GM18502 (cell line): ENCODE measurements at regions not wholly inside any gene's neighbourhood (a gene's known extent, or its start where the extent isn't known, plus 50 kb on each side); places are given as distances from the start of the nearest gene placed in this dataset.

Experiments
- ATAC-seq: cut with Tn5 transposase; IDR thresholded peaks from one replicate; pipeline ENCODE4 v1.9.1; 2021; ENCODE audit warnings: mild to moderate bottlenecking; ENCODE audit not compliant: unreplicated experiment, poor library complexity

DNA sequence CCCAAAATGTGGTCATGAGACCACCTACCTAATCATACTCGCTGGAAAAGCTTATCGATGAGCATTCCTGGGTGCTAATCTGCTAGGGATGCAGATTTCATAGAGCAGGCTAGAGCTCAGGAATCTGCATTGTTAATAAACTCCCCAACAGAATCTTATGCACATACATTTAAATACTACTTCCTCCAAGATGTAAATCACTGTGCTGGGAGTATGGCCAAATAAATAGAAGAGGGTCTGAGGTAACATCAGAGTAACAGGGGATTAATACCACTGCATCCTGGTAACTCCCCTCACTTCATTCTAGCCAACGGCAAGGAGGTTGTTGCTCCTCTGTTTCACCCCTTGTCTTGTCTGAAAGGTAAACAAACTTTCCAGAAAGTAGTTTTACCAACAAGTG, 118.3 kb upstream of the SEMA6D start:
- ATAC-seq, result no peak

GRCh38 chr15:47599806-47600205, 117.5 kb upstream of the SEMA6D start:
- ATAC-seq, result no peak

DNA sequence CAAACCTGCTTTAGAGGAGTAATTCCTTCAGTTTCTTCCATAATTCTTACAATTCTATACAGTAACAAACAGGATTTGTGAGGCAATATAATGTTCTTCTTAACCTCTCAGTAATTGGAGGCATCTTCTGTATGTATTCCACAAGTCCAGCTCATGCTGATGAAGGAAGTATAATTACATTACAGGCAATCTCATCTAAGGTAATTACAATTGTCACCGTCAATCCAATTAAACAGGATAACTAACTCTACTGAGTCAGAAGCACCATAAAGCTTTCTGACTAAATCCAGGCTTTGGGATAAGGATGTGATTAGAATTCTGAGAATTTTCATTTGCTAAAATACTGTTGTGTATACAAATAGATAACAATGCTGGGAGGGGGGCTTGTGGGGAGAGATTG, 115.2 kb upstream of the SEMA6D start:
- ATAC-seq, result no peak

DNA sequence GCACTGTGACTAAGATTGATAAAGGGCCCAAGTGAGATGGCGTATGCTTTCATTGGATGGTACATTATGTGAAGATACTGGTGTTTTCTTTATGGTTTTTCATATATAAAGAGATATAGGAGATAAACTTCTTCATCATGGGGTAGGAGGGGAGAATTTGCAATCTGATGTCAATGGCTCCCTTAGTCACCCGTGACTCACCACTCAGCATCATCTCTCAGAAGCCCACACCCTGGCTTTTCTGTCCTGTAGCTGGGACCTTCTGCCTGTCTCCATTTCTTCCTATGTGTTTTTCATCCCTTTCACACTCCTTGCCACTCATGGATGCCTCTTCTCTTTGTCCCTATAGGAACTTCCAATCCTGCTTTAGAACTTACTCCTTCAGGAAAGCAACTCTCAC, 114.3 kb upstream of the SEMA6D start:
- ATAC-seq, result no peak

DNA sequence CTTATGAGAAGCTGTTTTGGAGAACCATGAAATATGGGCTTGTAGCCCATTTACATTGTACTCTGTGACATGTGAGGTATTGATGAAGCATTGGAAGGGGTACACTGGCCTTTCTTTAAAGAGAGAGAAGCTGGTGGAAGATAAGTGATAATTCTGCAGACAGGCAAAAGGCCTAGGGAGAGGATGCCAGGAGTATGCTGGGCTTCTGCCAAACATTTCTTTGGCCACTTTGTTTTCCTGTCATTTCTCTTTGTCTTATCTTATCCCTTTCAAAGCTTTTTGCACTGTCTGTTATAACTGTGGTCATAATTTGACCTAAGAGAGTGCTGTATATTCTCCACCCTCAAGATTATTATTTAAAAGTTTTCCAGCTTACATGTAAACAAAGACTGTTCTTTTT, 109.6 kb upstream of the SEMA6D start:
- ATAC-seq, result no peak

DNA sequence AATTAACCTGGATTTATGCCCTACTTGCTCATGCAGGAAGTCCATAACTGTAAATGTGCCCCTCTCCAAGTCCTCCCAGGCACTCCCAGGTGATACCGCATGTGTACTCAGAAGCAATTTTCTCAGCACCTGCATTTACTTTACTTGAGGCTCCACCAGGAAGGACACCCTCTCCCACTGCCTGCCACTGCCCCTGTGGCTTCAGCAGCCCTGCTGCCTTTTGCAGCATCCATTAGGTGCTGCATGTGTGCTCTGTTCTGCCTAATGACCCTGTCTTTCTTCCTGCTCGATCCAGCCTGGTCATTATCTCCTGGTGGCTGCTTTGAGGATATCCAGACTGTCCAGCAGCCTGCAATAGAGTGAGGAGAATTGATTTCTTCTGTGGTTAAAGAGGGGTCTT, 107.6 kb upstream of the SEMA6D start:
- no peak for ATAC-seq

- no peak for ATAC-seq
Observed at GRCh38 chr15:47610736-47611135, 106.6 kb upstream of the SEMA6D start.

GRCh38 chr15:47614360-47615011, 102.8 kb upstream of the SEMA6D start:
- ATAC-seq, result no peak

- no peak for ATAC-seq
Observed at GRCh38 chr15:47616876-47617275, 100.4 kb upstream of the SEMA6D start.

- no peak for ATAC-seq
Observed at GRCh38 chr15:47618241-47618640, 99.1 kb upstream of the SEMA6D start.

DNA sequence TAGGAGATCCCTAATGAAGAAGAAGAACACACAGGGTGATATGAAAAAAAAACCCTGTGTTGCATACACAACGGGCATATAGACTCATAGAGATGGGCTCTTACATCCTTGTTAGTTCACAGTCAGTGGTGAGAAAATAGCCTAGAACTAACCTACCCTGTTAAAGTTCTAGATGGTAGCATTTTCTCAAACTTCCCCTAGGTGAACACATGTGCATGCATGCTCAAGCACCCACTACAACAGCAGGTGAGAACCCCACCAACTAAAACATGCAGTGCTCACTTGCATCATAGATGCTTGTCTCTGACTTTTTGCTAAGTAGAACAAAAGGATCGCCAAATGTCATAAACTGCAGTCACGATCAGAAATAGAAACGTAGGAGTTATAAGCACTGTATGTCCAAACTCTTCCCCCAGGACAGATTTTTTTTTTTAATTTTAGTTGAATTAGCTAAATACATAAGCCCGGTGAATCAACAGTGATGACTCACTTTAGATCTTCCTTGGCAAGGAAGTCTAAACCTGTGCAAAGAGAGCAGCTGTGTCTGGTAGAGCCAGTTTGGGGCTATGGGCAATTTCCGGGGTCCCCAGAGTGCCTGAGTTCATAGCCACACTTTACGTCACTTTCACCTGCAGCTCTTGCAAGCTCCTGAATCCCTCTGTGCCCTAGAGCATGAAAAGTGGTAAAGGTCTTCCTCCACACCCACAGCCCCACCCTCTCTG, 96.2 kb upstream of the SEMA6D start:
- ATAC-seq, result no peak

GRCh38 chr15:47622055-47622454, 95.2 kb upstream of the SEMA6D start:
- ATAC-seq, result no peak

- no peak for ATAC-seq
Observed at GRCh38 chr15:47624503-47624902, 92.8 kb upstream of the SEMA6D start.

DNA sequence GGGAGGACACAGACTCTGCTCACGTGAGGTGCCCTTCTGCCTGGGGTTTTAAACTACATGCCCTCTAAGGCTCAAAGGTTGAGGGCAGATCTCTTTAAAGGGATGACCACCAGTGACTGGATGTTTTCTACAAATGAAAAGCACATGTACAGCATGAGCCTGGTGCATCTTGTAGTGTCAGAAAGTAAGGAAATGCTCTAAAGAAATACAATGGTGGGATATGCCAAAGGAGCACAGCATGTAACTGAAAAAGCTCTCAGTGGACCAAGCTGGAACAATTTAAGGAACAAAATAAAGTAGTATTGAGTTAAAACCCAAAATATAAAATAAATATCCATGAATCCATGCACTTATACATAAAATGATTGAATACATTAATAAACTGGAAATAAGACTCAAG, 78.3 kb upstream of the SEMA6D start:
- no peak for ATAC-seq

- no peak for ATAC-seq
Observed at GRCh38 chr15:47640079-47640478, 77.2 kb upstream of the SEMA6D start.

- ATAC-seq, result no peak
Observed at GRCh38 chr15:47640901-47641300, 76.4 kb upstream of the SEMA6D start.

GRCh38 chr15:47644722-47645121, 72.6 kb upstream of the SEMA6D start:
- ATAC-seq, result no peak

- ATAC-seq, result no peak
Observed at GRCh38 chr15:47650564-47650963, 66.7 kb upstream of the SEMA6D start.

- no peak for ATAC-seq
Observed at GRCh38 chr15:47652328-47652727, 65.0 kb upstream of the SEMA6D start.

DNA sequence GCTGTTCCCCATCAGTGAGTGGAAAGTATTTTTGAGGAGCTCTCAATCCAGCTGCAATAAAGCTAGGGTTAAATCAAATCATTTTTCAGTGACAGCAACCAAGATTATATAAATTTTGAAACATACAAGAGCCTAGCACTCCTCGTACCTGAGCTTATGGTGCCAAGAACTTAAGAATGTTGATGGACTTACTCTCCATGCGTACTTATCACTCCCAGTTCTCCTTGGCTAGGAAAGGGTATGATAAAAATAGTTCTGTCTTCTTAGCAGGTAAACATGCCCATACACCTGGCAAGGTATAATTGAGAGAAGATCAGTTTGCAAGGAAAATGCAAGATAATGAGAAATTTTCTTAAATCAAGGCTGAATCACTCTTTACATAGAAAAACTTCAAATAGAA, 64.5 kb upstream of the SEMA6D start:
- no peak for ATAC-seq

DNA sequence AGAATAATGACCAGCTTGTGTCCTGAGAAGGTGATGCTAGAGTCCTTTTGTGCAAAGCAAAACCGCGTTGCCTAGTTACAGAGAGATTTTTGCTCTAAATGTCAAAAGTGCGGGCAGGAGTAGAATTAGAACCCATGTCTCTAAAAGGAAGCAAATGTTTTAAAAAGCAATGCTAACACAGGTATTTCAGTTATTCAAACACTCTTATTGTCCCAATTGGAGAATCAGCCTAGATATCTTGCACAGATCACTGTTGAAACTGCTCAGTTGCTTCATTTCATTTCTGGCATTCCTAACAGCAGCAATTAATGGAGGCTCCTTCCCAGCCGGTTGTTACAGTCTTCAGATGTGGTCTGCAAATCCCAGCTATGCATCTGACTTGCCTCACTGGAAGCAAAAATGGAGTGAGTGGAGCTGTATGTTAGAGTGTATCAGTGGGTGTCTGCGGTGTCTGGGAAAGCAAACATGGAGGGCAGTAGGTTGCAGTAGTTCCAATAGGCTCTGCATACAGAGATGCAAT, 55.6 kb upstream of the SEMA6D start:
- ATAC-seq, result no peak

- ATAC-seq, result no peak
Observed at GRCh38 chr15:47663101-47663500, 54.2 kb upstream of the SEMA6D start.
